DND-41 (cell line): ENCODE measurements at regions not wholly inside any gene's neighbourhood (a gene's known extent, or its start where the extent isn't known, plus 50 kb on each side); places are given as distances from the start of the nearest gene placed in this dataset.

Experiments used
- CTCF ChIP-seq: IDR thresholded peaks from 2 replicates; pipeline ENCODE4 v1.5.1; 2012; ENCODE audit warnings: borderline replicate concordance, low read length, moderate library complexity, mild to moderate bottlenecking; ENCODE audit not compliant: poor library complexity, severe bottlenecking; ENCODE audit errors: extremely low read depth
- EZH2 ChIP-seq: IDR thresholded peaks from 3 replicates; pipeline ENCODE4 v1.6.1; 2012; ENCODE audit warnings: borderline replicate concordance, low read depth, mild to moderate bottlenecking, moderate library complexity, low read length, inconsistent platforms; ENCODE audit not compliant: severe bottlenecking

DNA sequence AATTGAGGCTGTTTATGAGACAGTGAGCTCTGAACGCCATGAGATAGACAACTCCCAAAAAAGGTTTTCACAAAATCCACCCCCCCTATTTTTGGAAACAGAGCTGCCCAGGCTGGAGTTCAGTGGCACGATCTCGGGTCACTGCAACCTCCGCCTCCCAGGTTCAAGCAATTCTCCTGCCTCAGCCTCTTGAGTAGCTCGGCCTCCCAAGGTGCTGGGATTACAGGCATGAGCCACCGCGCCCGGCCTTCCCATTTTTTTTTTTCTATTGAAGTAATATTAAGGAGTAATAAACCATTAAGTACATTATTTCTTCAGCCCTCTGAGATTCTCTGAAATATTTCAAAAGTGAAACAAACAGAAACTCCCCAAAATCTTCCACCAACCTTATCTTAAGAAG, 252.8 kb upstream of the NETO1 start:
- TF ChIP-seq CTCF (no peak), EZH2 (no peak)
